AG08396 (cell line): ENCODE measurements at regions not wholly inside any gene's neighbourhood (a gene's known extent, or its start where the extent isn't known, plus 50 kb on each side); places are given as distances from the start of the nearest gene placed in this dataset.
"Not testable (repeated sequence)": the region's sequence is repeated elsewhere in the genome, so short reads cannot be mapped to it uniquely, and the experiment has no call there.

ENCODE experiments used
- DNase-seq: peaks from one replicate; pipeline ENCODE4 v3.0.0; 2012; ENCODE audit warnings: low spot score, mixed read lengths

GRCh38 chr7:55743454-55743717, 119.2 kb downstream of the SEPTIN14 start:
- not testable (repeated sequence) for DNase-seq

- DNase-seq: not testable (repeated sequence)
These were observed 119.7 kb downstream of the SEPTIN14 start for GRCh38 chr7:55742651-55743453.

- DNase-seq: not testable (repeated sequence)
These were observed 120.6 kb downstream of the SEPTIN14 start for GRCh38 chr7:55741721-55742631.

GRCh38 chr7:55740633-55741250, 121.8 kb downstream of the SEPTIN14 start:
- not testable (repeated sequence) for DNase-seq

- not testable (repeated sequence) for DNase-seq
These were observed 122.5 kb downstream of the SEPTIN14 start for GRCh38 chr7:55740053-55740452.

GRCh38 chr7:55736641-55737221, 125.8 kb downstream of the SEPTIN14 start:
- not testable (repeated sequence) for DNase-seq

- no peak for DNase-seq
These were observed 129.1 kb downstream of the SEPTIN14 start for GRCh38 chr7:55733241-55734140.

GRCh38 chr7:55731931-55732330, 130.6 kb downstream of the SEPTIN14 start:
- DNase-seq: no peak

- no peak for DNase-seq
These were observed 132.4 kb downstream of the SEPTIN14 start for GRCh38 chr7:55730197-55730596.

GRCh38 chr7:55723621-55723941, 139.0 kb downstream of the SEPTIN14 start:
- no peak for DNase-seq

GRCh38 chr7:55722874-55723620, 139.5 kb downstream of the SEPTIN14 start:
- DNase-seq: not testable (repeated sequence)

GRCh38 chr7:55721004-55721403, 141.5 kb downstream of the SEPTIN14 start:
- not testable (repeated sequence) for DNase-seq

- DNase-seq: not testable (repeated sequence)
These were observed 143.1 kb upstream of the VOPP1 start for GRCh38 chr7:55715247-55715867.

- not testable (repeated sequence) for DNase-seq
These were observed 142.1 kb upstream of the VOPP1 start for GRCh38 chr7:55714370-55714769.

- DNase-seq: not testable (repeated sequence)
These were observed 138.0 kb upstream of the VOPP1 start for GRCh38 chr7:55710312-55710711.

- DNase-seq: not testable (repeated sequence)
These were observed 135.7 kb upstream of the VOPP1 start for GRCh38 chr7:55708028-55708427.

GRCh38 chr7:55707410-55707809, 135.1 kb upstream of the VOPP1 start:
- DNase-seq: not testable (repeated sequence)

- DNase-seq: not testable (repeated sequence)
These were observed 134.3 kb upstream of the VOPP1 start for GRCh38 chr7:55706451-55707195.

- DNase-seq: not testable (repeated sequence)
These were observed 133.6 kb upstream of the VOPP1 start for GRCh38 chr7:55705728-55706450.
